DOHH2 (cell line): ENCODE measurements at regions not wholly inside any gene's neighbourhood (a gene's known extent, or its start where the extent isn't known, plus 50 kb on each side); places are given as distances from the start of the nearest gene placed in this dataset.
"Not testable (repeated sequence)": the region's sequence is repeated elsewhere in the genome, so short reads cannot be mapped to it uniquely, and the experiment has no call there.

Experiments
- H3F3A ChIP-seq: fragments of 200-600 bp; sonication (generic), shearing (Covaris generic); 2 replicates; pipeline ENCODE4 v1.6.0; 2016; ENCODE audit warnings: antibody characterized with exemption, mild to moderate bottlenecking; ENCODE audit not compliant: control insufficient read depth, insufficient read depth
- H3K27ac ChIP-seq: fragments of 200-600 bp; sonication (generic); 2 replicates; pipeline ENCODE4 v1.5.1; 2014; ENCODE audit warnings: low read depth, mild to moderate bottlenecking, low read length, moderate library complexity
- H3K27me3 ChIP-seq: fragments of 200-600 bp; sonication (generic); 2 replicates; pipeline ENCODE4 v1.6.1; 2014; ENCODE audit warnings: mild to moderate bottlenecking, low read length, mixed read lengths; ENCODE audit not compliant: control insufficient read depth
- H3K36me3 ChIP-seq: fragments of 200-600 bp; sonication (generic); 2 replicates; pipeline ENCODE4 v1.6.1; 2014; ENCODE audit warnings: mild to moderate bottlenecking, low read length, moderate library complexity, mixed read lengths; ENCODE audit not compliant: control insufficient read depth
- H3K4me1 ChIP-seq: fragments of 200-600 bp; sonication (generic); 2 replicates; pipeline ENCODE4 v1.6.1; 2014; ENCODE audit warnings: mild to moderate bottlenecking, low read length, mixed read lengths; ENCODE audit not compliant: control insufficient read depth
- H3K4me2 ChIP-seq: fragments of 200-600 bp; sonication (generic); 2 replicates; pipeline ENCODE4 v1.6.0; 2014; ENCODE audit warnings: mild to moderate bottlenecking, low read length, moderate library complexity
- H3K4me3 ChIP-seq: fragments of 200-600 bp; sonication (generic); 2 replicates; pipeline ENCODE4 v1.5.1; 2014; ENCODE audit warnings: mild to moderate bottlenecking, low read length, mixed read lengths
- H3K79me2 ChIP-seq: fragments of 200-600 bp; sonication (generic); 2 replicates; pipeline ENCODE4 v1.6.1; 2014; ENCODE audit warnings: mild to moderate bottlenecking, low read length, mixed read lengths; ENCODE audit not compliant: control insufficient read depth
- H3K9me2 ChIP-seq: fragments of 200-600 bp; sonication (generic); replicated peaks from 2 replicates; pipeline ENCODE4 v1.6.1; 2014; ENCODE audit warnings: mild to moderate bottlenecking, low read length, mixed read lengths; ENCODE audit not compliant: control insufficient read depth
- H3K9me3 ChIP-seq: fragments of 200-600 bp; sonication (generic); 2 replicates; pipeline ENCODE4 v1.6.1; 2014; ENCODE audit warnings: antibody characterized with exemption, low read length, mixed read lengths; ENCODE audit not compliant: control insufficient read depth, insufficient read depth
- H4K20me1 ChIP-seq: fragments of 200-600 bp; sonication (generic); 2 replicates; pipeline ENCODE4 v1.6.0; 2014; ENCODE audit warnings: low read depth, mild to moderate bottlenecking, antibody characterized with exemption, low read length, moderate library complexity; ENCODE audit not compliant: control insufficient read depth, insufficient read depth

GRCh38 chr2:91573018-91573417, 2881.5 kb downstream of the RPIA start:
- H3K4me2 ChIP-seq, H3K36me3 ChIP-seq, H3K4me3 ChIP-seq, H3K79me2 ChIP-seq, H3K27ac ChIP-seq, H3K9me3 ChIP-seq, H3K4me1 ChIP-seq, H3F3A ChIP-seq, H3K27me3 ChIP-seq, H3K9me2 ChIP-seq, H4K20me1 ChIP-seq: not testable (repeated sequence)

GRCh38 chr2:91573755-91574154, 2882.3 kb downstream of the RPIA start:
- H4K20me1 ChIP-seq, H3K36me3 ChIP-seq, H3F3A ChIP-seq, H3K9me2 ChIP-seq, H3K4me1 ChIP-seq, H3K9me3 ChIP-seq, H3K4me3 ChIP-seq, H3K27ac ChIP-seq, H3K4me2 ChIP-seq, H3K79me2 ChIP-seq, H3K27me3 ChIP-seq: not testable (repeated sequence)

- H3F3A ChIP-seq, H4K20me1 ChIP-seq, H3K4me3 ChIP-seq, H3K36me3 ChIP-seq, H3K9me2 ChIP-seq, H3K27ac ChIP-seq, H3K4me2 ChIP-seq, H3K9me3 ChIP-seq, H3K27me3 ChIP-seq, H3K4me1 ChIP-seq, H3K79me2 ChIP-seq: not testable (repeated sequence)
Measured at GRCh38 chr2:91574255-91574654, 2882.8 kb downstream of the RPIA start.

GRCh38 chr2:91575701-91576100, 2884.2 kb downstream of the RPIA start:
- H3F3A ChIP-seq, H3K4me3 ChIP-seq, H3K36me3 ChIP-seq, H3K4me2 ChIP-seq, H3K79me2 ChIP-seq, H3K9me3 ChIP-seq, H3K9me2 ChIP-seq, H4K20me1 ChIP-seq, H3K4me1 ChIP-seq, H3K27me3 ChIP-seq, H3K27ac ChIP-seq: not testable (repeated sequence)

GRCh38 chr2:91577406-91577805, 2885.9 kb downstream of the RPIA start:
- not testable (repeated sequence) for H3K4me1 ChIP-seq, H3K27me3 ChIP-seq, H3K4me3 ChIP-seq, H3K36me3 ChIP-seq, H3F3A ChIP-seq, H3K9me2 ChIP-seq, H3K27ac ChIP-seq, H4K20me1 ChIP-seq, H3K9me3 ChIP-seq, H3K4me2 ChIP-seq, H3K79me2 ChIP-seq

- H3K36me3 ChIP-seq, H3K9me2 ChIP-seq, H3K79me2 ChIP-seq, H3K4me3 ChIP-seq, H3K27me3 ChIP-seq, H3K27ac ChIP-seq, H3K4me2 ChIP-seq, H4K20me1 ChIP-seq, H3K4me1 ChIP-seq, H3K9me3 ChIP-seq, H3F3A ChIP-seq: not testable (repeated sequence)
Measured at GRCh38 chr2:91578678-91579077, 2887.2 kb downstream of the RPIA start.

- not testable (repeated sequence) for H3K4me2 ChIP-seq, H3K36me3 ChIP-seq, H3K4me1 ChIP-seq, H3K9me3 ChIP-seq, H3K79me2 ChIP-seq, H3K4me3 ChIP-seq, H3K27ac ChIP-seq, H3F3A ChIP-seq, H3K9me2 ChIP-seq, H4K20me1 ChIP-seq, H3K27me3 ChIP-seq
Measured at GRCh38 chr2:91579555-91579954, 2888.1 kb downstream of the RPIA start.

- not testable (repeated sequence) for H3F3A ChIP-seq, H3K9me2 ChIP-seq, H3K79me2 ChIP-seq, H4K20me1 ChIP-seq, H3K4me1 ChIP-seq, H3K36me3 ChIP-seq, H3K27me3 ChIP-seq, H3K4me3 ChIP-seq, H3K27ac ChIP-seq, H3K9me3 ChIP-seq, H3K4me2 ChIP-seq
Measured at GRCh38 chr2:91580043-91580442, 2888.6 kb downstream of the RPIA start.

GRCh38 chr2:91587098-91587497, 2895.6 kb downstream of the RPIA start:
- not testable (repeated sequence) for H3K9me2 ChIP-seq, H3K4me3 ChIP-seq, H3K36me3 ChIP-seq, H3K79me2 ChIP-seq, H3F3A ChIP-seq, H3K4me2 ChIP-seq, H4K20me1 ChIP-seq, H3K9me3 ChIP-seq, H3K27me3 ChIP-seq, H3K27ac ChIP-seq, H3K4me1 ChIP-seq
